ENCODE measurements at regions not wholly inside any gene's neighbourhood (a gene's known extent, or its start where the extent isn't known, plus 50 kb on each side); places are given as distances from the start of the nearest gene placed in this dataset.

- TF ChIP-seq POLR2A (IDR thresholded peaks at IDR 0.05) = no peak
- no peak for TF ChIP-seq CTCF (IDR thresholded peaks at IDR 0.05)
Observed at GRCh38 chr3:148021381-148021780, 612.2 kb downstream of the ZIC1 start.
